HCT116 (cell line): ENCODE measurements at regions not wholly inside any gene's neighbourhood (a gene's known extent, or its start where the extent isn't known, plus 50 kb on each side); places are given as distances from the start of the nearest gene placed in this dataset.

Source experiments
- ATAC-seq: fragments of 200-7000 bp; cut with Tn5 transposase; 2 replicates; pipeline ENCODE4 v1.9.1; 2020; ENCODE audit warnings: mild to moderate bottlenecking, moderate library complexity
- BruUV-seq: library from RNA; stranded (reverse); fragments of 400-500 nt; replicated peaks from 2 replicates; lab custom pipeline; 2021; lab: Mats Ljungman, UMichigan
- CTCF ChIA-PET: fragments of 300-600 bp; sonication (Branson Sonifier 250); formaldehyde crosslinking; loops from one replicate; lab custom pipeline; 2021; ENCODE audit warnings: antibody characterized with exemption; lab: Charles Lee
- POLR2A ChIA-PET: fragments of 300-600, 350-600 bp; sonication (Branson Sonifier 250); formaldehyde crosslinking; loops from one replicate; lab custom pipeline; 2021; ENCODE audit warnings: antibody characterized with exemption; lab: Charles Lee
- RAD21 ChIA-PET, 2 experiments: fragments of 300-600 bp; sonication (Branson Sonifier 250); formaldehyde crosslinking; loops; one replicate each; lab custom pipeline; 2023; ENCODE audit warnings: low total read pairs in 2 of 2; ENCODE audit not compliant: uncharacterized antibody in 2 of 2, unreplicated experiment in 2 of 2, low non-redundant PET in 1 of 2; lab: Charles Lee
- DNase-seq: peaks from one replicate; pipeline ENCODE4 v3.0.0-alpha.2; 2010; ENCODE audit warnings: low read depth, low spot score
- H2AFZ ChIP-seq: fragments of 200-600 bp; shearing (Covaris generic), sonication (generic); 2 replicates; pipeline ENCODE4 v1.6.1; 2017; ENCODE audit warnings: low read depth, mixed run types, mixed read lengths, antibody characterized with exemption, low read length; ENCODE audit not compliant: poor library complexity, severe bottlenecking
- H3K27ac ChIP-seq: 2 replicates; pipeline ENCODE4 v1.5.1; 2012; ENCODE audit warnings: low read depth, low read length
- H3K27me3 ChIP-seq: fragments of 200-600 bp; sonication (generic); 2 replicates; pipeline ENCODE4 v1.6.1; 2016; ENCODE audit warnings: mixed run types, low read length, mixed read lengths; ENCODE audit not compliant: insufficient read depth
- H3K36me3 ChIP-seq, 2 experiments: fragments of 200-500 bp in 1 of 2; fragments of 200-600 bp in 1 of 2; sonication (Bioruptor generic) in 1 of 2; sonication (generic) in 1 of 2; 2 replicates each; pipeline versions ENCODE4 v1.5.1 to v1.6.1; 2014 to 2016; ENCODE audit warnings: low read length in 2 of 2, inconsistent platforms in 1 of 2, mixed read lengths in 1 of 2, mixed run types in 1 of 2; ENCODE audit not compliant: insufficient read depth in 2 of 2, control insufficient read depth in 1 of 2
- H3K4me1 ChIP-seq, 2 experiments: fragments of 200-600 bp in 1 of 2; sonication (generic) in 1 of 2; 2 replicates each; pipeline versions ENCODE4 v1.5.1 to v1.6.1; 2012 to 2017; ENCODE audit warnings: low read length in 2 of 2, inconsistent platforms in 1 of 2, mild to moderate bottlenecking in 1 of 2, mixed read lengths in 1 of 2, mixed run types in 1 of 2, moderate library complexity in 1 of 2; ENCODE audit not compliant: insufficient read depth in 2 of 2, control insufficient read depth in 1 of 2
- H3K4me2 ChIP-seq: fragments of 200-600 bp; sonication (generic); 2 replicates; pipeline ENCODE4 v1.6.1; 2017; ENCODE audit warnings: mixed run types, low read length, mixed read lengths
- H3K4me3 ChIP-seq, 2 experiments: fragments of 200-600 bp in 1 of 2; sonication (generic) in 1 of 2; replicated peaks in 1 of 2; 2 replicates each; pipeline ENCODE4 v1.5.1; 2011 to 2016; ENCODE audit warnings: low read length in 2 of 2, control low read depth in 1 of 2, low read depth in 1 of 2, mild to moderate bottlenecking in 1 of 2, mixed read lengths in 1 of 2, mixed run types in 1 of 2
- H3K79me2 ChIP-seq: fragments of 200-600 bp; sonication (generic); 2 replicates; pipeline ENCODE4 v1.6.1; 2017; ENCODE audit warnings: mild to moderate bottlenecking, mixed run types, low read length, moderate library complexity, mixed read lengths; ENCODE audit not compliant: insufficient read depth
- H3K9ac ChIP-seq: fragments of 200-600 bp; sonication (generic); 2 replicates; pipeline ENCODE4 v1.6.1; 2016; ENCODE audit warnings: low read length, mixed read lengths
- H3K9me2 ChIP-seq: fragments of 200-600 bp; sonication (generic), shearing (Covaris generic); 2 replicates; pipeline ENCODE4 v1.6.1; 2017; ENCODE audit warnings: mixed run types, mild to moderate bottlenecking, moderate library complexity; ENCODE audit not compliant: insufficient read depth
- H3K9me3 ChIP-seq, 2 experiments: fragments of 200-500 bp in 1 of 2; fragments of 200-600 bp in 1 of 2; sonication (Bioruptor generic) in 1 of 2; sonication (generic) in 1 of 2; 2 replicates each; pipeline ENCODE4 v1.6.1; 2014 to 2017; ENCODE audit warnings: low read length in 2 of 2, mixed read lengths in 2 of 2, inconsistent platforms in 1 of 2, low read depth in 1 of 2, mild to moderate bottlenecking in 1 of 2, mixed run types in 1 of 2, moderate library complexity in 1 of 2; ENCODE audit not compliant: control insufficient read depth in 1 of 2, insufficient read depth in 1 of 2
- H4K20me1 ChIP-seq: fragments of 200-600 bp; sonication (generic), shearing (Covaris generic); 2 replicates; pipeline ENCODE4 v1.6.1; 2017; ENCODE audit warnings: mixed run types, mild to moderate bottlenecking, moderate library complexity; ENCODE audit not compliant: insufficient read depth
- CEBPB ChIP-seq: IDR thresholded peaks from 2 replicates; pipeline ENCODE4 v1.6.1; 2012; ENCODE audit warnings: low read depth
- CTCF ChIP-seq, 3 experiments: fragments of 200-600 bp in 1 of 3; sonication (generic) in 1 of 3; IDR thresholded peaks in 2 of 3; conservative IDR thresholded peaks in 1 of 3; 2 replicates each; pipeline ENCODE4 v1.5.1; 2012 to 2017; ENCODE audit warnings: low read depth in 2 of 3, low read length in 2 of 3, antibody characterized with exemption in 1 of 3, borderline replicate concordance in 1 of 3, control low read depth in 1 of 3, mild to moderate bottlenecking in 1 of 3, mixed read lengths in 1 of 3, mixed run types in 1 of 3, moderate library complexity in 1 of 3; ENCODE audit not compliant: insufficient read depth in 1 of 3
- EGR1 ChIP-seq: IDR thresholded peaks from 2 replicates; pipeline ENCODE4 v1.6.1; 2012; ENCODE audit warnings: low read depth
- ELF1 ChIP-seq: IDR thresholded peaks from 2 replicates; pipeline ENCODE4 v1.6.1; 2012; ENCODE audit warnings: low read depth, borderline replicate concordance
- EZH2 ChIP-seq: fragments of 200-600 bp; sonication (generic); IDR thresholded peaks from 2 replicates; pipeline ENCODE4 v1.6.1; 2017; ENCODE audit warnings: antibody characterized with exemption, mixed run types
- EZH2phosphoT487 ChIP-seq: fragments of 200-600 bp; IDR thresholded peaks from 2 replicates; pipeline ENCODE4 v1.6.1; 2018; ENCODE audit warnings: antibody characterized with exemption, borderline replicate concordance
- FOSL1 ChIP-seq: IDR thresholded peaks from 2 replicates; pipeline ENCODE4 v1.6.1; 2012; ENCODE audit warnings: low read depth
- JUND ChIP-seq: IDR thresholded peaks from 2 replicates; pipeline ENCODE4 v1.6.1; 2012
- MAX ChIP-seq: IDR thresholded peaks from 2 replicates; pipeline ENCODE4 v1.6.1; 2012
- POLR2AphosphoS5 ChIP-seq: IDR thresholded peaks from 2 replicates; pipeline ENCODE4 v1.6.1; 2011; ENCODE audit warnings: mild to moderate bottlenecking, low read depth, low read length, moderate library complexity
- RAD21 ChIP-seq: IDR thresholded peaks from 2 replicates; pipeline ENCODE4 v1.6.1; 2012; ENCODE audit warnings: low read depth, mild to moderate bottlenecking
- REST ChIP-seq: IDR thresholded peaks from 2 replicates; pipeline ENCODE4 v1.6.1; 2012; ENCODE audit warnings: low read depth
- SP1 ChIP-seq: IDR thresholded peaks from 2 replicates; pipeline ENCODE4 v1.6.1; 2012; ENCODE audit warnings: low read depth
- SRF ChIP-seq: IDR thresholded peaks from 2 replicates; pipeline ENCODE4 v1.6.1; 2012; ENCODE audit warnings: low read depth
- TCF7L2 ChIP-seq: IDR thresholded peaks from 2 replicates; pipeline ENCODE4 v1.7.0; 2011; ENCODE audit warnings: borderline replicate concordance, inconsistent platforms; ENCODE audit not compliant: insufficient read depth, insufficient read length; ENCODE audit errors: extremely low read depth
- YY1 ChIP-seq: IDR thresholded peaks from 2 replicates; pipeline ENCODE4 v1.6.1; 2011; ENCODE audit warnings: low read length, low read depth, moderate library complexity, mild to moderate bottlenecking; ENCODE audit not compliant: insufficient replicate concordance; ENCODE audit errors: extremely low read depth
- ZBTB33 ChIP-seq: IDR thresholded peaks from 2 replicates; pipeline ENCODE4 v1.6.1; 2011; ENCODE audit warnings: mild to moderate bottlenecking, low read length, moderate library complexity; ENCODE audit not compliant: insufficient replicate concordance; ENCODE audit errors: extremely low read depth
- ZFX ChIP-seq: fragments of 450-650 bp; IDR thresholded peaks from 2 replicates; pipeline ENCODE4 v1.6.1; 2017
- ZNF274 ChIP-seq: fragments of 200-500 bp; sonication (Bioruptor generic); IDR thresholded peaks from 2 replicates; pipeline ENCODE4 v1.6.1; 2014; ENCODE audit warnings: mild to moderate bottlenecking, low read depth, low read length, inconsistent platforms
- intact Hi-C: fragments of 100-400 bp; cut with micrococcal nuclease; formaldehyde crosslinking; loops from 2 replicates; pipeline ENCODE4 v1.10.0; 2022

- Histone ChIP-seq H3K9me2 (no peaks in the 10 kb centered on the region), H3K27ac (no peak overlapping the region), H2AFZ (no peak overlapping the region), H3K4me3 (no peak overlapping the region), H3K4me2 (no peak overlapping the region), H3K9ac (no peak overlapping the region), H3K27me3 (no peaks in the 10 kb centered on the region), H3K4me1 (no peaks in the 10 kb centered on the region), H3K79me2 (no peaks in the 10 kb centered on the region), H4K20me1 (no peaks in the 10 kb centered on the region), H3K9me3 (no peaks in the 10 kb centered on the region), H3K36me3 (no peaks in the 10 kb centered on the region)
- DNase-seq (no peak), ATAC-seq (no peak)
- BruUV-seq = no TSS peak
- RAD21 ChIA-PET = no interaction called here
- no peak for TF ChIP-seq POLR2AphosphoS5
- no peak for TF ChIP-seq SP1
- no peak for TF ChIP-seq JUND
- no peak for TF ChIP-seq CEBPB
- TF ChIP-seq SRF = no peak
- TF ChIP-seq ELF1 = no peak
- no peak for TF ChIP-seq TCF7L2
- TF ChIP-seq ZBTB33 = no peak
- no peak for TF ChIP-seq ZFX
- TF ChIP-seq MAX = no peak
- TF ChIP-seq REST = no peak
- no peak for TF ChIP-seq FOSL1
- TF ChIP-seq CTCF (IDR thresholded peaks at IDR 0.05 in 2 of 3, conservative IDR thresholded peaks at IDR 0.05 in 1 of 3; ENCODE audit: borderline replicate concordance in 1 of 3, insufficient read depth in 1 of 3, low read depth in 2 of 3, low read length in 2 of 3) = no peak
- TF ChIP-seq YY1 = no peak
- no peak for TF ChIP-seq EZH2
- no peak for TF ChIP-seq RAD21
- TF ChIP-seq EGR1 = no peak
- TF ChIP-seq EZH2phosphoT487 = no peak
- no peak for TF ChIP-seq ZNF274
- POLR2A ChIA-PET = no interaction called here
- CTCF ChIA-PET = no interaction called here
- intact Hi-C loops = no loop called here
Measured at GRCh38 chr5:110957934-110958333, 113.6 kb upstream of the TSLP start.
